ENCODE measurements at regions not wholly inside any gene's neighbourhood (a gene's known extent, or its start where the extent isn't known, plus 50 kb on each side); places are given as distances from the start of the nearest gene placed in this dataset.
"Not testable (repeated sequence)": the region's sequence is repeated elsewhere in the genome, so short reads cannot be mapped to it uniquely, and the experiment has no call there.

- no peak overlapping the region for H3K27ac Mint-ChIP-seq
- H3K4me3 Mint-ChIP-seq, result no peak overlapping the region
- peaks cover under 1 to 6% (median 3%) of the 10 kb centered on the region in 3 donors for H3K9me3 Mint-ChIP-seq
- no peaks in the 10 kb centered on the region for H3K4me1 Mint-ChIP-seq
- no peaks in the 10 kb centered on the region for H3K27me3 Mint-ChIP-seq
- H3K36me3 Mint-ChIP-seq, result no peaks in the 10 kb centered on the region
Observed at GRCh38 chr17:54518706-54519105, 381.9 kb upstream of the TOM1L1 start.

- Mint-ChIP-seq H3K27ac (no peak overlapping the region), H3K9me3 (peaks cover 1 to 3% (median 2%) of the 10 kb centered on the region in 3 donors), H3K4me1 (no peaks in the 10 kb centered on the region), H3K36me3 (no peaks in the 10 kb centered on the region), H3K4me3 (no peak overlapping the region), H3K27me3 (no peaks in the 10 kb centered on the region)
Observed at GRCh38 chr17:54521137-54521536, 379.5 kb upstream of the TOM1L1 start.

- Mint-ChIP-seq H3K27me3 (no peaks in the 10 kb centered on the region), H3K36me3 (no peaks in the 10 kb centered on the region), H3K4me3 (no peak overlapping the region), H3K27ac (no peak overlapping the region), H3K9me3 (peaks cover 0 to 7% (median 0%) of the 10 kb centered on the region in 3 donors), H3K4me1 (no peaks in the 10 kb centered on the region)
Observed at GRCh38 chr17:54524501-54524900, 376.2 kb upstream of the TOM1L1 start.

GRCh38 chr17:54527941-54528340, 372.7 kb upstream of the TOM1L1 start:
- Mint-ChIP-seq H3K9me3 (peaks cover 0 to 7% (median 1%) of the 10 kb centered on the region in 3 donors), H3K36me3 (no peaks in the 10 kb centered on the region), H3K4me1 (no peaks in the 10 kb centered on the region), H3K27ac (no peak overlapping the region), H3K4me3 (no peak overlapping the region), H3K27me3 (no peaks in the 10 kb centered on the region)

GRCh38 chr17:54530398-54530797, 370.3 kb upstream of the TOM1L1 start:
- H3K27ac Mint-ChIP-seq, result no peak overlapping the region
- no peaks in the 10 kb centered on the region for H3K36me3 Mint-ChIP-seq
- H3K4me1 Mint-ChIP-seq, result no peaks in the 10 kb centered on the region
- no peak overlapping the region for H3K4me3 Mint-ChIP-seq
- H3K9me3 Mint-ChIP-seq, result peaks cover 1 to 7% (median 4%) of the 10 kb centered on the region in 3 donors
- no peaks in the 10 kb centered on the region for H3K27me3 Mint-ChIP-seq

GRCh38 chr17:54536306-54536705, 364.3 kb upstream of the TOM1L1 start:
- Mint-ChIP-seq H3K9me3 (peaks cover 0 to 7% (median 0%) of the 10 kb centered on the region in 3 donors), H3K36me3 (no peaks in the 10 kb centered on the region), H3K27me3 (no peaks in the 10 kb centered on the region)

GRCh38 chr17:54537656-54538055, 363.0 kb upstream of the TOM1L1 start:
- Mint-ChIP-seq H3K4me3 (no peak overlapping the region), H3K27ac (no peak overlapping the region), H3K27me3 (no peaks in the 10 kb centered on the region), H3K9me3 (peaks cover 3 to 7% (median 5%) of the 10 kb centered on the region in 3 donors), H3K36me3 (no peaks in the 10 kb centered on the region), H3K4me1 (no peaks in the 10 kb centered on the region)

More at GRCh38 chr17:54536306-54536705, 364.3 kb upstream of the TOM1L1 start:
- H3K4me3 Mint-ChIP-seq, result no peak overlapping the region
- no peaks in the 10 kb centered on the region for H3K4me1 Mint-ChIP-seq
- no peak overlapping the region for H3K27ac Mint-ChIP-seq

- H3K4me1 Mint-ChIP-seq, result no peaks in the 10 kb centered on the region
- no peaks in the 10 kb centered on the region for H3K27me3 Mint-ChIP-seq
- no peak overlapping the region for H3K4me3 Mint-ChIP-seq
- no peak overlapping the region for H3K27ac Mint-ChIP-seq
- H3K36me3 Mint-ChIP-seq, result no peaks in the 10 kb centered on the region
- H3K9me3 Mint-ChIP-seq, result peaks cover 5 to 20% (median 14%) of the 10 kb centered on the region in 3 donors
Observed at GRCh38 chr17:54544249-54544648, 356.4 kb upstream of the TOM1L1 start.

- no peaks in the 10 kb centered on the region for H3K27me3 Mint-ChIP-seq
- peaks cover 0 to 7% (median 5%) of the 10 kb centered on the region in 3 donors for H3K9me3 Mint-ChIP-seq
- H3K4me1 Mint-ChIP-seq, result no peaks in the 10 kb centered on the region
- no peaks in the 10 kb centered on the region for H3K36me3 Mint-ChIP-seq
- no peak overlapping the region for H3K4me3 Mint-ChIP-seq
- H3K27ac Mint-ChIP-seq, result no peak overlapping the region
Observed at GRCh38 chr17:54559883-54560282, 340.8 kb upstream of the TOM1L1 start.

- no peaks in the 10 kb centered on the region for H3K27me3 Mint-ChIP-seq
- H3K27ac Mint-ChIP-seq, result no peak overlapping the region
- no peaks in the 10 kb centered on the region for H3K36me3 Mint-ChIP-seq
- peaks cover 7 to 20% (median 10%) of the 10 kb centered on the region in 3 donors for H3K9me3 Mint-ChIP-seq
- no peak overlapping the region for H3K4me3 Mint-ChIP-seq
- no peaks in the 10 kb centered on the region for H3K4me1 Mint-ChIP-seq
Observed at GRCh38 chr17:54608634-54609155, 292.0 kb upstream of the TOM1L1 start.

GRCh38 chr17:54620399-54620978, 280.2 kb upstream of the TOM1L1 start:
- no peaks in the 10 kb centered on the region for H3K27me3 Mint-ChIP-seq
- H3K4me3 Mint-ChIP-seq, result no peak overlapping the region
- no peak overlapping the region for H3K27ac Mint-ChIP-seq
- H3K36me3 Mint-ChIP-seq, result no peaks in the 10 kb centered on the region
- peaks cover 1 to 27% (median 2%) of the 10 kb centered on the region in 3 donors for H3K9me3 Mint-ChIP-seq
- H3K4me1 Mint-ChIP-seq, result no peaks in the 10 kb centered on the region

- H3K36me3 Mint-ChIP-seq, result no peaks in the 10 kb centered on the region
- H3K4me1 Mint-ChIP-seq, result no peaks in the 10 kb centered on the region
- H3K9me3 Mint-ChIP-seq, result peaks cover 0 to 19% (median 1%) of the 10 kb centered on the region in 3 donors
- no peaks in the 10 kb centered on the region for H3K27me3 Mint-ChIP-seq
- H3K27ac Mint-ChIP-seq, result no peak overlapping the region
- no peak overlapping the region for H3K4me3 Mint-ChIP-seq
Observed at GRCh38 chr17:54623746-54624145, 276.9 kb upstream of the TOM1L1 start.

- Mint-ChIP-seq H3K27me3 (no peaks in the 10 kb centered on the region), H3K4me1 (no peaks in the 10 kb centered on the region), H3K36me3 (no peaks in the 10 kb centered on the region), H3K4me3 (no peak overlapping the region), H3K27ac (no peak overlapping the region), H3K9me3 (peaks cover 0 to 8% (median 1%) of the 10 kb centered on the region in 3 donors)
Observed at GRCh38 chr17:54626146-54626703, 274.4 kb upstream of the TOM1L1 start.

GRCh38 chr17:54639426-54639825, 261.2 kb upstream of the TOM1L1 start:
- H3K4me1 Mint-ChIP-seq, H3K4me3 Mint-ChIP-seq, H3K27ac Mint-ChIP-seq, H3K36me3 Mint-ChIP-seq, H3K27me3 Mint-ChIP-seq: not testable (repeated sequence)
- peaks cover 8 to 12% (median 11%) of the 10 kb centered on the region in 3 donors for H3K9me3 Mint-ChIP-seq

GRCh38 chr17:54662978-54663876, 237.4 kb upstream of the TOM1L1 start:
- Mint-ChIP-seq H3K27me3 (no peaks in the 10 kb centered on the region), H3K9me3 (peaks cover 1 to 7% (median 4%) of the 10 kb centered on the region in 3 donors)

More at GRCh38 chr17:54662978-54663876, 237.4 kb upstream of the TOM1L1 start:
- Mint-ChIP-seq H3K4me1 (no peaks in the 10 kb centered on the region), H3K36me3 (no peaks in the 10 kb centered on the region), H3K4me3 (no peak overlapping the region), H3K27ac (no peak overlapping the region)
